Kidney (tissue), 13 donors: ENCODE measurements at regions not wholly inside any gene's neighbourhood (a gene's known extent, or its start where the extent isn't known, plus 50 kb on each side); places are given as distances from the start of the nearest gene placed in this dataset.

Source experiments
- DNase-seq, 5 donors: peaks; one replicate each; pipeline ENCODE4 v3.0.0-alpha.2; 2013 to 2020
- FAIRE-seq: peaks from 2 replicates; lab custom pipeline; 2012; peaks lifted over from hg19 to GRCh38; lab: Jason Lieb, UNC
- H3K27ac ChIP-seq, 2 donors: one replicate each; pipeline ENCODE4 v1.7.0; 2013; ENCODE audit warnings: low read depth in 2 of 2, low read length in 2 of 2, inconsistent platforms in 1 of 2
- H3K27me3 ChIP-seq: one replicate; pipeline ENCODE4 v1.7.1; 2013; ENCODE audit warnings: low read length, inconsistent platforms; ENCODE audit not compliant: control insufficient read depth, insufficient read depth
- H3K36me3 ChIP-seq, 3 donors: one replicate each; pipeline versions ENCODE4 v1.7.0 to v1.7.1; 2013; ENCODE audit warnings: low read length in 3 of 3, control low read depth in 1 of 3, inconsistent platforms in 1 of 3; ENCODE audit not compliant: insufficient read depth in 3 of 3, control insufficient read depth in 2 of 3
- H3K4me1 ChIP-seq, 3 donors: one replicate each; pipeline versions ENCODE4 v1.7.0 to v1.7.1; 2013; ENCODE audit warnings: low read length in 3 of 3, inconsistent platforms in 1 of 3, low read depth in 1 of 3; ENCODE audit not compliant: control insufficient read depth in 2 of 3, insufficient read depth in 2 of 3
- H3K4me3 ChIP-seq, 3 donors: one replicate each; pipeline versions ENCODE4 v1.7.0 to v1.8.1; 2013; ENCODE audit warnings: low read length in 3 of 3, control low read depth in 1 of 3, inconsistent platforms in 1 of 3
- H3K9ac ChIP-seq, 3 donors: one replicate each; pipeline versions ENCODE4 v1.7.0 to v1.7.1; 2013; ENCODE audit warnings: low read length in 3 of 3, control low read depth in 1 of 3, inconsistent platforms in 1 of 3
- H3K9me3 ChIP-seq, 3 donors: one replicate each; pipeline versions ENCODE4 v1.7.0 to v1.7.1; 2013; ENCODE audit warnings: low read length in 3 of 3, control low read depth in 1 of 3, inconsistent platforms in 1 of 3; ENCODE audit not compliant: control insufficient read depth in 2 of 3, insufficient read depth in 1 of 3
- CTCF ChIP-seq: IDR thresholded peaks from 3 replicates; pipeline ENCODE4 v1.5.1; 2012; ENCODE audit warnings: mild to moderate bottlenecking, moderate library complexity, borderline replicate concordance; ENCODE audit not compliant: insufficient read depth; ENCODE audit errors: extremely low read depth
- intact Hi-C: fragments of 100-400 bp; cut with DNase I; formaldehyde crosslinking; loops from one replicate; pipeline ENCODE4 v1.11.1; 2022
- donor health status: control.
- donor health status: control.
- donor health status: control.
- donor health status: control.
- donor health status: control.
- donor health status: DM: yes; HTN: yes; CAD: no.
- donor health status: Normal renal cell carcinoma (clear cell type).

GRCh38 chr6:19303383-19303782 is 533.8 kb upstream of the ID4 start:
- Histone ChIP-seq H3K27ac (no peak overlapping the region), H3K27me3 (no peaks in the 10 kb centered on the region), H3K36me3 (no peaks in the 10 kb centered on the region), H3K4me1 (peaks cover 0 to 8% (median 0%) of the 10 kb centered on the region in 3 donors), H3K9me3 (no peaks in the 10 kb centered on the region), H3K9ac (no peak overlapping the region), H3K4me3 (peak overlapping the region in 1 of 3 donors; percentile 3)
- intact Hi-C loops, result no loop called here
- DNase-seq (peak in 3 of 5 donors; percentile 15 to 66 (median 57)), FAIRE-seq (no peak)
- TF ChIP-seq CTCF, result no peak

GRCh38 chr6:19309661-19310060 is 527.5 kb upstream of the ID4 start:
- Histone ChIP-seq H3K9ac (no peak overlapping the region), H3K9me3 (no peaks in the 10 kb centered on the region), H3K4me3 (no peak overlapping the region), H3K27ac (no peak overlapping the region), H3K36me3 (no peaks in the 10 kb centered on the region), H3K4me1 (no peaks in the 10 kb centered on the region), H3K27me3 (no peaks in the 10 kb centered on the region)
- FAIRE-seq (no peak), DNase-seq (no peak)
- no peak for TF ChIP-seq CTCF
- intact Hi-C loops, result no loop called here

- TF ChIP-seq CTCF, result no peak
- intact Hi-C loops, result no loop called here
- no peaks in the 10 kb centered on the region for H3K9me3 ChIP-seq
- H3K4me1 ChIP-seq, result no peaks in the 10 kb centered on the region
- no peak for DNase-seq
- H3K4me3 ChIP-seq, result no peak overlapping the region
- no peak overlapping the region for H3K9ac ChIP-seq
- H3K36me3 ChIP-seq, result no peaks in the 10 kb centered on the region
- H3K27ac ChIP-seq, result no peak overlapping the region
- FAIRE-seq, result no peak
- H3K27me3 ChIP-seq, result no peaks in the 10 kb centered on the region
Measured at GRCh38 chr6:19311786-19312185, 525.4 kb upstream of the ID4 start.

- Histone ChIP-seq H3K36me3 (no peaks in the 10 kb centered on the region), H3K27ac (no peak overlapping the region), H3K27me3 (no peaks in the 10 kb centered on the region), H3K9ac (no peak overlapping the region), H3K4me1 (no peaks in the 10 kb centered on the region), H3K4me3 (no peak overlapping the region), H3K9me3 (no peaks in the 10 kb centered on the region)
- intact Hi-C loops, result no loop called here
- no peak for FAIRE-seq
- no peak for DNase-seq
- no peak for TF ChIP-seq CTCF
Measured at GRCh38 chr6:19312241-19312978, 524.8 kb upstream of the ID4 start.
